ENCODE measurements at regions not wholly inside any gene's neighbourhood (a gene's known extent, or its start where the extent isn't known, plus 50 kb on each side); places are given as distances from the start of the nearest gene placed in this dataset.

DNA sequence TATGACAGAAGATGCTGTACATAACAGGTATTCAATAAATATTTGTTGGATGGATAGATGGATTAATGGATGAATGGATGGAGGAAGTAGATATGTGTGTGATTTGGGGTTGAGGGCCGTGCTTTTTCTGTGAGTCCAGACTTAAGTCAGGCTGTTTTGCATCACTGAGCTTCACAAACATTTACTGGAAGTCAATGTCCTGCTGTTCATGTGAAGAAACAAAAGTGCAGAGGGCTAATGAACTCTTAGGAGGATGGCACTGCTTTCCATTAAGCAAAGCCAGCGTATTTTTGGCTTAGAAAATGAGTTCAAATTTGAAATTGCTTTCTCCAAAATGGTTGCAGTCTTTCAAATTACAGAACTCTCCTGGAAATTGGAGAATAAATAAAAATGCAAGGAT is 260.6 kb upstream of the SASH1 start:
- TF ChIP-seq, protein P1, sequence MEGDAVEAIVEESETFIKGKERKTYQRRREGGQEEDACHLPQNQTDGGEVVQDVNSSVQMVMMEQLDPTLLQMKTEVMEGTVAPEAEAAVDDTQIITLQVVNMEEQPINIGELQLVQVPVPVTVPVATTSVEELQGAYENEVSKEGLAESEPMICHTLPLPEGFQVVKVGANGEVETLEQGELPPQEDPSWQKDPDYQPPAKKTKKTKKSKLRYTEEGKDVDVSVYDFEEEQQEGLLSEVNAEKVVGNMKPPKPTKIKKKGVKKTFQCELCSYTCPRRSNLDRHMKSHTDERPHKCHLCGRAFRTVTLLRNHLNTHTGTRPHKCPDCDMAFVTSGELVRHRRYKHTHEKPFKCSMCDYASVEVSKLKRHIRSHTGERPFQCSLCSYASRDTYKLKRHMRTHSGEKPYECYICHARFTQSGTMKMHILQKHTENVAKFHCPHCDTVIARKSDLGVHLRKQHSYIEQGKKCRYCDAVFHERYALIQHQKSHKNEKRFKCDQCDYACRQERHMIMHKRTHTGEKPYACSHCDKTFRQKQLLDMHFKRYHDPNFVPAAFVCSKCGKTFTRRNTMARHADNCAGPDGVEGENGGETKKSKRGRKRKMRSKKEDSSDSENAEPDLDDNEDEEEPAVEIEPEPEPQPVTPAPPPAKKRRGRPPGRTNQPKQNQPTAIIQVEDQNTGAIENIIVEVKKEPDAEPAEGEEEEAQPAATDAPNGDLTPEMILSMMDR (IDR thresholded peaks at IDR 0.05; ENCODE audit: insufficient read depth, low read length), result no peak
- TF ChIP-seq GABPA (IDR thresholded peaks at IDR 0.05; ENCODE audit: low read depth), result no peak
- no peak for TF ChIP-seq POLR2AphosphoS5 (IDR thresholded peaks at IDR 0.05; ENCODE audit: low read depth)
- TF ChIP-seq, protein P2, sequence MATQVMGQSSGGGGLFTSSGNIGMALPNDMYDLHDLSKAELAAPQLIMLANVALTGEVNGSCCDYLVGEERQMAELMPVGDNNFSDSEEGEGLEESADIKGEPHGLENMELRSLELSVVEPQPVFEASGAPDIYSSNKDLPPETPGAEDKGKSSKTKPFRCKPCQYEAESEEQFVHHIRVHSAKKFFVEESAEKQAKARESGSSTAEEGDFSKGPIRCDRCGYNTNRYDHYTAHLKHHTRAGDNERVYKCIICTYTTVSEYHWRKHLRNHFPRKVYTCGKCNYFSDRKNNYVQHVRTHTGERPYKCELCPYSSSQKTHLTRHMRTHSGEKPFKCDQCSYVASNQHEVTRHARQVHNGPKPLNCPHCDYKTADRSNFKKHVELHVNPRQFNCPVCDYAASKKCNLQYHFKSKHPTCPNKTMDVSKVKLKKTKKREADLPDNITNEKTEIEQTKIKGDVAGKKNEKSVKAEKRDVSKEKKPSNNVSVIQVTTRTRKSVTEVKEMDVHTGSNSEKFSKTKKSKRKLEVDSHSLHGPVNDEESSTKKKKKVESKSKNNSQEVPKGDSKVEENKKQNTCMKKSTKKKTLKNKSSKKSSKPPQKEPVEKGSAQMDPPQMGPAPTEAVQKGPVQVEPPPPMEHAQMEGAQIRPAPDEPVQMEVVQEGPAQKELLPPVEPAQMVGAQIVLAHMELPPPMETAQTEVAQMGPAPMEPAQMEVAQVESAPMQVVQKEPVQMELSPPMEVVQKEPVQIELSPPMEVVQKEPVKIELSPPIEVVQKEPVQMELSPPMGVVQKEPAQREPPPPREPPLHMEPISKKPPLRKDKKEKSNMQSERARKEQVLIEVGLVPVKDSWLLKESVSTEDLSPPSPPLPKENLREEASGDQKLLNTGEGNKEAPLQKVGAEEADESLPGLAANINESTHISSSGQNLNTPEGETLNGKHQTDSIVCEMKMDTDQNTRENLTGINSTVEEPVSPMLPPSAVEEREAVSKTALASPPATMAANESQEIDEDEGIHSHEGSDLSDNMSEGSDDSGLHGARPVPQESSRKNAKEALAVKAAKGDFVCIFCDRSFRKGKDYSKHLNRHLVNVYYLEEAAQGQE (IDR thresholded peaks at IDR 0.05; ENCODE audit: insufficient replicate concordance, low read depth), result no peak
- TF ChIP-seq SPI1 (IDR thresholded peaks at IDR 0.05; ENCODE audit: borderline replicate concordance, low read depth), result no peak

Measured in HL-60 (cell line).